ENCODE measurements at regions not wholly inside any gene's neighbourhood (a gene's known extent, or its start where the extent isn't known, plus 50 kb on each side); places are given as distances from the start of the nearest gene placed in this dataset.

- no peak for TF ChIP-seq CTCF (conservative IDR thresholded peaks at IDR 0.05)
- no peak for TF ChIP-seq EZH2 (IDR thresholded peaks at IDR 0.05; ENCODE audit: low read depth)
These were observed 769.4 kb upstream of the USP15 start for GRCh38 chr12:61490526-61491498.
